Tibial nerve (tissue), 4 donors: ENCODE measurements at regions not wholly inside any gene's neighbourhood (a gene's known extent, or its start where the extent isn't known, plus 50 kb on each side); places are given as distances from the start of the nearest gene placed in this dataset.

Source experiments
- CTCF ChIP-seq, 5 experiments: fragments of 200-600 bp in 3 of 5; fragments of 450-650 bp in 2 of 5; sonication (generic) in 3 of 5; IDR thresholded peaks; one replicate each; pipeline ENCODE4 v1.5.1; 2016 to 2019; ENCODE audit warnings: antibody characterized with exemption in 5 of 5, mild to moderate bottlenecking in 3 of 5, moderate library complexity in 2 of 5
- EP300 ChIP-seq, 2 donors: sonication (generic); formaldehyde crosslinking; IDR thresholded peaks; one replicate each; pipeline ENCODE4 v1.6.1; 2017; ENCODE audit warnings: antibody characterized with exemption in 2 of 2, mild to moderate bottlenecking in 1 of 2
- POLR2A ChIP-seq, 2 donors: fragments of 450-650 bp; IDR thresholded peaks; one replicate each; pipeline ENCODE4 v1.6.1; 2017; ENCODE audit warnings: antibody characterized with exemption in 2 of 2, mild to moderate bottlenecking in 2 of 2, moderate library complexity in 2 of 2

- TF ChIP-seq CTCF (IDR thresholded peaks at IDR 0.05) (no peak), POLR2A (IDR thresholded peaks at IDR 0.05) (no peak), EP300 (IDR thresholded peaks at IDR 0.05) (no peak)
These were observed 69.7 kb downstream of the TMEM174 start for GRCh38 chr5:73242735-73243134.
